ENCODE measurements at regions not wholly inside any gene's neighbourhood (a gene's known extent, or its start where the extent isn't known, plus 50 kb on each side); places are given as distances from the start of the nearest gene placed in this dataset.

GRCh38 chr4:57425610-57426009 is 315.4 kb upstream of the IGFBP7 start:
- Histone ChIP-seq H3K27ac (ENCODE audit: low read depth) (no peak overlapping the region), H3K36me3 (ENCODE audit: insufficient read depth) (no peaks in the 10 kb centered on the region), H3K4me1 (ENCODE audit: insufficient read depth) (no peaks in the 10 kb centered on the region), H3K27me3 (ENCODE audit: insufficient read depth) (no peaks in the 10 kb centered on the region), H3F3A (replicated peaks; ENCODE audit: low read depth) (no peaks in the 10 kb centered on the region), H3K4me3 (no peak overlapping the region), H4K20me1 (replicated peaks; ENCODE audit: insufficient read depth) (no peaks in the 10 kb centered on the region), H3K9me2 (ENCODE audit: insufficient read depth) (0 out of 2 replicates have a peak, but pooled peaks cover 3% of the 10 kb centered on the region), H2AFZ (no peak overlapping the region), H3K79me2 (replicated peaks; ENCODE audit: insufficient read depth) (no peaks in the 10 kb centered on the region), H3K4me2 (no peak overlapping the region)
- ATAC-seq (no peak), DNase-seq (ENCODE audit: low spot score) (no peak)
- no peak overlapping the region for H3K27ac Mint-ChIP-seq
- H3K27me3 Mint-ChIP-seq (ENCODE audit: insufficient read depth, low read depth, poor library complexity), result peaks cover 6% of the 10 kb centered on the region
- no peak overlapping the region for H3K4me3 Mint-ChIP-seq
- H3K36me3 Mint-ChIP-seq (ENCODE audit: low read depth), result peaks cover 16% of the 10 kb centered on the region
- peaks cover 26% of the 10 kb centered on the region for H3K9me3 Mint-ChIP-seq
- H3K4me1 Mint-ChIP-seq, result no peaks in the 10 kb centered on the region; the same call in 1 of the 3 replicates
- TF ChIP-seq ZNF331 (CRISPR knock-in tag; IDR thresholded peaks at IDR 0.05; ENCODE audit: low read depth) (no peak), EZH2phosphoT487 (IDR thresholded peaks at IDR 0.05; ENCODE audit: unreplicated experiment) (no peak), NANOG (IDR thresholded peaks at IDR 0.05; ENCODE audit: borderline replicate concordance) (no peak), ETS1 (IDR thresholded peaks at IDR 0.05) (no peak), STAT1 (IDR thresholded peaks at IDR 0.05; ENCODE audit: unreplicated experiment) (no peak), CTCF (conservative IDR thresholded peaks at IDR 0.05; ENCODE audit: low read depth in 2 of 2) (no peak), CREB1 (CRISPR knock-in tag; IDR thresholded peaks at IDR 0.05; ENCODE audit: low read depth) (no peak), POLR2AphosphoS5 (IDR thresholded peaks at IDR 0.05; ENCODE audit: low read depth) (no peak), ZNF462 (CRISPR knock-in tag; IDR thresholded peaks at IDR 0.05) (no peak), EZH2 (IDR thresholded peaks at IDR 0.05; ENCODE audit: low read depth, unreplicated experiment) (no peak), REST (IDR thresholded peaks at IDR 0.05; ENCODE audit: unreplicated experiment) (no peak), JUNB (IDR thresholded peaks at IDR 0.05; ENCODE audit: unreplicated experiment) (no peak)

Data from GM23338 (cell line).